Hematopoietic multipotent progenitor cell treated with erythropoietin and hydrocortisone succinate and interleukin-3 and kit ligand, for 15 days (in vitro differentiated cells): ENCODE measurements at regions not wholly inside any gene's neighbourhood (a gene's known extent, or its start where the extent isn't known, plus 50 kb on each side); places are given as distances from the start of the nearest gene placed in this dataset.
"Not testable (repeated sequence)": the region's sequence is repeated elsewhere in the genome, so short reads cannot be mapped to it uniquely, and the experiment has no call there.

Experiments
- DNase-seq: peaks from one replicate; pipeline ENCODE4 v3.0.0-alpha.2; 2015; ENCODE audit warnings: low spot score

GRCh38 chr14:27243365-27243764 lies 645.5 kb upstream of the NOVA1 start:
- DNase-seq, result no peak

GRCh38 chr14:27245947-27246346 lies 648.1 kb upstream of the NOVA1 start:
- no peak for DNase-seq

GRCh38 chr14:27253966-27254365 lies 656.1 kb upstream of the NOVA1 start:
- no peak for DNase-seq

GRCh38 chr14:27256805-27257204 lies 659.0 kb upstream of the NOVA1 start:
- no peak for DNase-seq

GRCh38 chr14:27267876-27268275 lies 670.0 kb upstream of the NOVA1 start:
- no peak for DNase-seq

- no peak for DNase-seq
These were observed 672.9 kb upstream of the NOVA1 start for GRCh38 chr14:27270716-27271115.

GRCh38 chr14:27278341-27278740 lies 680.5 kb upstream of the NOVA1 start:
- DNase-seq, result no peak

- no peak for DNase-seq
These were observed 707.7 kb upstream of the NOVA1 start for GRCh38 chr14:27305441-27305945.

GRCh38 chr14:27312730-27313129 lies 714.9 kb upstream of the NOVA1 start:
- not testable (repeated sequence) for DNase-seq

GRCh38 chr14:27314231-27314630 lies 716.4 kb upstream of the NOVA1 start:
- no peak for DNase-seq

GRCh38 chr14:27315477-27315876 lies 717.6 kb upstream of the NOVA1 start:
- no peak for DNase-seq

- DNase-seq, result no peak
These were observed 718.1 kb upstream of the NOVA1 start for GRCh38 chr14:27315947-27316346.

- DNase-seq, result no peak
These were observed 721.1 kb upstream of the NOVA1 start for GRCh38 chr14:27318774-27319420.

GRCh38 chr14:27320261-27320660 lies 722.4 kb upstream of the NOVA1 start:
- DNase-seq, result no peak

GRCh38 chr14:27327095-27327494 lies 729.3 kb upstream of the NOVA1 start:
- no peak for DNase-seq

- no peak for DNase-seq
These were observed 740.2 kb upstream of the NOVA1 start for GRCh38 chr14:27338012-27338411.

- not testable (repeated sequence) for DNase-seq
These were observed 765.2 kb upstream of the NOVA1 start for GRCh38 chr14:27363036-27363435.

GRCh38 chr14:27366596-27366995 lies 768.8 kb upstream of the NOVA1 start:
- no peak for DNase-seq

- no peak for DNase-seq
These were observed 769.5 kb upstream of the NOVA1 start for GRCh38 chr14:27367345-27367744.

GRCh38 chr14:27370074-27370473 lies 772.2 kb upstream of the NOVA1 start:
- DNase-seq, result no peak

GRCh38 chr14:27370775-27371174 lies 772.9 kb upstream of the NOVA1 start:
- DNase-seq, result no peak

- DNase-seq, result no peak
These were observed 773.4 kb upstream of the NOVA1 start for GRCh38 chr14:27371209-27371608.

GRCh38 chr14:27371868-27372267 lies 774.0 kb upstream of the NOVA1 start:
- no peak for DNase-seq

GRCh38 chr14:27372771-27373170 lies 774.9 kb upstream of the NOVA1 start:
- DNase-seq, result no peak
